H1 (cell line): ENCODE measurements at regions not wholly inside any gene's neighbourhood (a gene's known extent, or its start where the extent isn't known, plus 50 kb on each side); places are given as distances from the start of the nearest gene placed in this dataset.

Source experiments
- CTCF ChIA-PET: fragments of 300-600 bp; sonication (Branson Sonifier 250); formaldehyde crosslinking; loops from one replicate; lab custom pipeline; 2021; ENCODE audit not compliant: partially characterized antibody; lab: Charles Lee
- POLR2A ChIA-PET: fragments of 300-600 bp; sonication (Branson Sonifier 250); formaldehyde crosslinking; loops from one replicate; lab custom pipeline; 2021; ENCODE audit warnings: inconsistent platforms; ENCODE audit not compliant: partially characterized antibody; lab: Charles Lee
- DNase-seq, 2 experiments: peaks; one replicate each; pipeline versions ENCODE4 v3.0.0 to v3.0.0-alpha.2; 2010 to 2022; ENCODE audit warnings: low spot score in 2 of 2, low read depth in 1 of 2, mixed read lengths in 1 of 2
- FAIRE-seq: peaks from 2 replicates; lab custom pipeline; 2011; peaks lifted over from hg19 to GRCh38; lab: Jason Lieb, UNC
- H2AFZ ChIP-seq: 2 replicates; pipeline ENCODE4 v1.8.1; 2012; ENCODE audit warnings: low read length, inconsistent platforms
- H2AK5ac ChIP-seq: 2 replicates; pipeline ENCODE4 v1.6.1; 2013; ENCODE audit warnings: low read depth, low read length
- H2BK120ac ChIP-seq: replicated peaks from 2 replicates; pipeline ENCODE3; 2013; ENCODE audit warnings: low read depth, low read length, inconsistent platforms
- H2BK12ac ChIP-seq: 2 replicates; pipeline ENCODE4 v1.6.1; 2013; ENCODE audit warnings: low read depth, low read length
- H2BK15ac ChIP-seq: 2 replicates; pipeline ENCODE4 v1.6.1; 2013; ENCODE audit warnings: low read length
- H2BK20ac ChIP-seq: 2 replicates; pipeline ENCODE4 v1.6.1; 2013; ENCODE audit warnings: low read length
- H2BK5ac ChIP-seq: 2 replicates; pipeline ENCODE4 v1.6.1; 2013; ENCODE audit warnings: low read depth, low read length
- H3K14ac ChIP-seq: 2 replicates; pipeline ENCODE4 v1.6.1; 2013; ENCODE audit warnings: inconsistent platforms; ENCODE audit not compliant: insufficient read length
- H3K18ac ChIP-seq: 2 replicates; pipeline ENCODE4 v1.6.1; 2013; ENCODE audit warnings: low read length; ENCODE audit errors: extremely low read depth
- H3K23ac ChIP-seq: 2 replicates; pipeline ENCODE4 v1.6.1; 2013; ENCODE audit warnings: inconsistent platforms; ENCODE audit not compliant: insufficient read length
- H3K23me2 ChIP-seq: 2 replicates; pipeline ENCODE4 v1.6.1; 2013; ENCODE audit warnings: low read depth, low read length
- H3K27ac ChIP-seq: 2 replicates; pipeline ENCODE4 v1.6.1; 2011; ENCODE audit warnings: low read depth, low read length, inconsistent platforms
- H3K27me3 ChIP-seq, 4 experiments: replicated peaks in 1 of 4; 1 replicate in 1 of 4; 2 replicates in 3 of 4; pipeline versions ENCODE4 v1.6.1 to v1.8.1; 2011 to 2013; ENCODE audit warnings: low read length in 3 of 4, mild to moderate bottlenecking in 3 of 4, inconsistent platforms in 2 of 4, mixed read lengths in 2 of 4, moderate library complexity in 1 of 4; ENCODE audit not compliant: control insufficient read depth in 3 of 4, insufficient read depth in 3 of 4; ENCODE audit errors: extremely low read depth in 1 of 4
- H3K36me3 ChIP-seq, 4 experiments: 2 replicates each; pipeline versions ENCODE4 v1.6.1 to v1.8.1; 2011 to 2013; ENCODE audit warnings: mild to moderate bottlenecking in 4 of 4, low read length in 3 of 4, moderate library complexity in 2 of 4, control low read depth in 1 of 4, inconsistent platforms in 1 of 4; ENCODE audit not compliant: insufficient read depth in 4 of 4, control insufficient read depth in 2 of 4
- H3K4ac ChIP-seq: replicated peaks from 2 replicates; pipeline ENCODE3; 2013; ENCODE audit warnings: low read length, low read depth, mixed read lengths, inconsistent platforms; ENCODE audit not compliant: insufficient read length
- H3K4me1 ChIP-seq, 4 experiments: replicated peaks in 1 of 4; 1 replicate in 1 of 4; 2 replicates in 3 of 4; pipeline versions ENCODE4 v1.6.1 to v1.8.1; 2011 to 2013; ENCODE audit warnings: low read length in 3 of 4, inconsistent platforms in 2 of 4, mixed read lengths in 1 of 4; ENCODE audit not compliant: insufficient read depth in 4 of 4, control insufficient read depth in 3 of 4
- H3K4me2 ChIP-seq, 2 experiments: 2 replicates each; pipeline versions ENCODE4 v1.6.1 to v1.8.1; 2011 to 2013; ENCODE audit warnings: low read depth in 2 of 2, low read length in 2 of 2, control low read depth in 1 of 2, inconsistent platforms in 1 of 2, mild to moderate bottlenecking in 1 of 2; ENCODE audit not compliant: insufficient read depth in 1 of 2
- H3K4me3 ChIP-seq, 4 experiments: fragments of 200-600, 300-600 bp in 1 of 4; sonication (generic), shearing (Covaris generic), sonication (Bioruptor Twin) in 1 of 4; 2 replicates each; pipeline versions ENCODE4 v1.5.1 to v1.8.1; 2011 to 2016; ENCODE audit warnings: low read length in 4 of 4, low read depth in 3 of 4, control low read depth in 2 of 4, inconsistent platforms in 2 of 4, mild to moderate bottlenecking in 2 of 4, mixed read lengths in 1 of 4, moderate library complexity in 1 of 4; ENCODE audit not compliant: insufficient read depth in 2 of 4; ENCODE audit errors: extremely low read depth in 1 of 4
- H3K56ac ChIP-seq: replicated peaks from 2 replicates; pipeline ENCODE3; 2013; ENCODE audit warnings: low read depth, mild to moderate bottlenecking, mixed read lengths, low read length, inconsistent platforms; ENCODE audit not compliant: insufficient read length
- H3K79me1 ChIP-seq: 2 replicates; pipeline ENCODE4 v1.6.1; 2013; ENCODE audit warnings: low read depth, low read length, control low read depth
- H3K79me2 ChIP-seq, 2 experiments: 2 replicates each; pipeline versions ENCODE4 v1.6.1 to v1.8.1; 2012 to 2013; ENCODE audit warnings: low read length in 2 of 2, mild to moderate bottlenecking in 2 of 2, inconsistent platforms in 1 of 2; ENCODE audit not compliant: insufficient read depth in 2 of 2, control insufficient read depth in 1 of 2
- H3K9ac ChIP-seq, 4 experiments: replicated peaks in 1 of 4; 1 replicate in 1 of 4; 2 replicates in 3 of 4; pipeline versions ENCODE4 v1.6.1 to v1.8.1; 2011 to 2013; ENCODE audit warnings: low read depth in 3 of 4, low read length in 3 of 4, control low read depth in 2 of 4, mild to moderate bottlenecking in 2 of 4, moderate library complexity in 2 of 4, inconsistent platforms in 1 of 4; ENCODE audit errors: extremely low read depth in 1 of 4
- H3K9me3 ChIP-seq, 2 experiments: 2 replicates each; pipeline versions ENCODE4 v1.6.1 to v1.8.1; 2012 to 2013; ENCODE audit warnings: mild to moderate bottlenecking in 2 of 2, moderate library complexity in 2 of 2, control low read depth in 1 of 2, inconsistent platforms in 1 of 2, low read depth in 1 of 2, low read length in 1 of 2, mixed read lengths in 1 of 2; ENCODE audit not compliant: insufficient read depth in 2 of 2
- H4K20me1 ChIP-seq, 2 experiments: replicated peaks in 1 of 2; 2 replicates each; pipeline versions ENCODE3 to v1.8.1; 2011 to 2013; ENCODE audit warnings: inconsistent platforms in 2 of 2, low read length in 2 of 2, mild to moderate bottlenecking in 1 of 2; ENCODE audit not compliant: insufficient read depth in 2 of 2, control insufficient read depth in 1 of 2
- H4K5ac ChIP-seq: 2 replicates; pipeline ENCODE4 v1.6.1; 2013; ENCODE audit warnings: low read length, low read depth, mixed read lengths, inconsistent platforms; ENCODE audit not compliant: insufficient read length
- H4K8ac ChIP-seq: 2 replicates; pipeline ENCODE4 v1.8.0; 2013; ENCODE audit warnings: mild to moderate bottlenecking, moderate library complexity, low read length, inconsistent platforms; ENCODE audit not compliant: insufficient read depth; ENCODE audit errors: extremely low read depth
- H4K91ac ChIP-seq: replicated peaks from 2 replicates; pipeline ENCODE3; 2013; ENCODE audit warnings: low read length, mixed read lengths, inconsistent platforms; ENCODE audit not compliant: insufficient read length
- CHD7 ChIP-seq: fragments of 300-600 bp; sonication (generic); IDR thresholded peaks from 2 replicates; pipeline ENCODE4 v1.7.1; 2012; ENCODE audit warnings: low read length, moderate library complexity, mild to moderate bottlenecking, inconsistent platforms; ENCODE audit not compliant: insufficient replicate concordance

- Histone ChIP-seq H3K56ac (no peak overlapping the region), H3K79me1 (peaks cover 7% of the 10 kb centered on the region; the same call in 1 of the 2 replicates), H4K20me1 (no peaks in the 10 kb centered on the region), H3K4ac (no peak overlapping the region), H3K27me3 (no peaks in the 10 kb centered on the region), H3K4me3 (no peak overlapping the region), H2BK15ac (no peak overlapping the region), H2BK5ac (no peak overlapping the region), H4K91ac (no peak overlapping the region), H2AFZ (no peak overlapping the region), H4K5ac (no peak overlapping the region), H3K9ac (no peak overlapping the region), H2AK5ac (no peak overlapping the region), H2BK20ac (no peak overlapping the region), H4K8ac (no peak overlapping the region), H3K14ac (no peak overlapping the region), H2BK12ac (no peak overlapping the region), H3K18ac (no peak overlapping the region), H3K36me3 (no peaks in the 10 kb centered on the region), H3K27ac (no peak overlapping the region), H3K23ac (no peak overlapping the region), H2BK120ac (no peak overlapping the region), H3K79me2 (peaks cover 0 to 35% of the 10 kb centered on the region in 2 experiments; a peak in 2 of 4 replicates), H3K4me1 (peaks cover 0 to 10% (median 6%) of the 10 kb centered on the region in 4 experiments; a peak in 5 of 7 replicates), H3K23me2 (no peaks in the 10 kb centered on the region), H3K9me3 (peaks cover 0 to 3% of the 10 kb centered on the region in 2 experiments; a peak in 2 of 4 replicates), H3K4me2 (peak overlapping the region in 1 of 2 experiments; percentile 58; a peak in 1 of 4 replicates)
- CTCF ChIA-PET = interaction anchor here (1.1 to 4.7 kb wide), 4 partner anchors 20 to 151 kb away, joined by 3 to 20 read pairs (median 6); no protein-coding TSS in a partner anchor
- POLR2A ChIA-PET = no interaction called here
- FAIRE-seq (no peak), DNase-seq (no peak)
- TF ChIP-seq CHD7 = no peak
Observed at GRCh38 chr3:159853506-159853864, 135.2 kb upstream of the IL12A start.
